Urothelium cell line (cell line): ENCODE measurements at regions not wholly inside any gene's neighbourhood (a gene's known extent, or its start where the extent isn't known, plus 50 kb on each side); places are given as distances from the start of the nearest gene placed in this dataset.
"Not testable (repeated sequence)": the region's sequence is repeated elsewhere in the genome, so short reads cannot be mapped to it uniquely, and the experiment has no call there.

Experiments
- DNase-seq: peaks from one replicate; pipeline ENCODE4 v3.0.0; 2011; ENCODE audit warnings: low spot score, mixed read lengths
- FAIRE-seq: peaks from 2 replicates; lab custom pipeline; 2011; peaks lifted over from hg19 to GRCh38; lab: Jason Lieb, UNC

DNA sequence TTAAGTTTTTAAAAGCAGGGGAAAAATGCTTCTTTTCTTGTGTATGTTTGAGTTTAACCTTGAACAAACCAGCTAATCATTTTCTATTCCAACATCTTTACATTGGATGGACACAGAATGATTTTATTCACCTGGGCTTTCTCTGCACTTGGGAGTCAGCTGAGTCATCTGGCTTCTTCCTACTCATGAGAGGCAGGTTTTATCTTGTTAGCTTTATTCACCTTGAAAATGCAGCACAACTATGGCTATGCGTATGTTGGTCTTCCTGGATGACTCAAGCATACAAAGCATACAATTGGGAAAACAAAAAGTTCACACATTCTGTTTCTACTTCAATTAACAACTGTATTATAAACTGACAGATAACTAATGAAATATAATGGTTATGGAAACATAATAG lies 737.7 kb downstream of the FRK start:
- FAIRE-seq (no peak), DNase-seq (no peak)

DNA sequence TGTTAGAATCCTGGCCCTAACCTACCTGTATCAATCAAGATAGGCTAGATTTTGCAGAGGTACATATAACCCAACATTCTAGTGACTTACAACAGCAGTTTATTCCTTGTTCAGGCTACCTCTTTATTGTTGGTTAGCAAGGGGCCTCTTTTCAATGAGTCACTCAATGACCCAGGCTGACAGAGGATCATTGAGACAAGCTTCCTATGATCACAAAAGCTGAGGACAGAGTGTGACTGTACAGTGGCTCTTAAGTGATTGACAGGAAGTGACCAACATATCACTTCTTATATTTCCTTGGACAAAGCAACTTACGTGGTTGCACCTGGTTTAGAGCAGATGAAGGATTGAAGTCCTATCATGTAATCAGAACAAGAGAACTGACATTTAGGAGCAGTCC lies 740.9 kb downstream of the FRK start:
- no peak for FAIRE-seq
- no peak for DNase-seq

DNA sequence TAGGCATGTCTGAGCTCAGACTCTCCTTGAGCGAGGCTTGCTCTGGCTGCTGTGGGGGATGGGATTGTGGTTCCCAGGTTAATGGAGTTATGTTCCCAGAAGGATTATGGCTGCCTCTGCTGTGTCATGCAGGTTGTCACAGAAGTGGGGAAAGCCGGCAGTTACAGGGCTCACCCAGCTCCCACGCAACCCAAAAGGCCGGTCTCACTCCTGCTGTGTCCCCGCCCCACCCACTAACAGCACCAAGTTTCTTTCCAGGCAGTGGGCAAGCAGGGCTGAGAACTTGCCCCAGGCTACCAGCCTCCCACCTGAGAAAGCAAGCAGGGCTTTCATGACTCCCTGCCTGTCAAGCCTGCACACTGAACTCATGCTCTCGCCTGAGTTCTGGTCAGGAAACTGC lies 750.5 kb downstream of the FRK start:
- FAIRE-seq: no peak

DNA sequence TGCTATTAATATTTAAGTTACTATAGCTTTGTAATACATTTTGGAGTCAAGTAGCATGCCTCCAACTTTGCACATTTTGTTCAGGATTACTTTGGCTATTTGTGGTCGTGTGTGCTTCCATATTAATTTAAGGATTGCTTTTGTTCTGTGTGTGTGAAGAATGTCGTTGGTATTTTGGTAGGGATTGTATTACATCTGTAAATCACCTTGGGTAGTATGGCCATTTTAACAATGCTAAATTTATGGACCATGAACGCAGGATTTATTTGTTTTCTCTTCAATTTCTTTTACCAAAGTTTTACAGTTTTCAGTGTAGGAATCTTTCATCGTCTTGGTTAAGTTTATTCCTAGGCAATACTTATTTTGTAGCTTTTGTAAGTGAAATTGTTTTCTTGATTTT lies 758.0 kb downstream of the FRK start:
- FAIRE-seq (no peak), DNase-seq (no peak)

More for the DNA sequence above, 750.5 kb downstream of the FRK start:
- no peak for DNase-seq

DNA sequence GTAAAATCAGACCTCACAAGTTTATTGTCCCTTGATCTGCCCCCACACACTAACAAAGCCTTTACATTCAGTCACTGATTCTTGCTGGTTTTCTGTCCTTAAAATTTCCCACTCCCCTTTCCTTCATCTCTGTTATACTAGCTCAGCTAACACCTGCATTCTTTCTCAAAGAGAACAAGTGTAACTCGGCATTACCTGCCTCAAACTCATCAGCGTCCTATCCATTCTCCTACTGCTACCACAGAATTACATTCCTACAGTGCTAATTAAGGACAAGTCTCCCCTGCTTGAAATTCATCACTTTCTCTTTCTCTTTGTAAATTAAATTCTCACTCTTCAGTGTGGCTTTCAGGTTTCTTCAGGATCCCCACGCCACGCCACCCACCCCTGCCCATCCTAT lies 773.2 kb downstream of the FRK start:
- no peak for FAIRE-seq

DNA sequence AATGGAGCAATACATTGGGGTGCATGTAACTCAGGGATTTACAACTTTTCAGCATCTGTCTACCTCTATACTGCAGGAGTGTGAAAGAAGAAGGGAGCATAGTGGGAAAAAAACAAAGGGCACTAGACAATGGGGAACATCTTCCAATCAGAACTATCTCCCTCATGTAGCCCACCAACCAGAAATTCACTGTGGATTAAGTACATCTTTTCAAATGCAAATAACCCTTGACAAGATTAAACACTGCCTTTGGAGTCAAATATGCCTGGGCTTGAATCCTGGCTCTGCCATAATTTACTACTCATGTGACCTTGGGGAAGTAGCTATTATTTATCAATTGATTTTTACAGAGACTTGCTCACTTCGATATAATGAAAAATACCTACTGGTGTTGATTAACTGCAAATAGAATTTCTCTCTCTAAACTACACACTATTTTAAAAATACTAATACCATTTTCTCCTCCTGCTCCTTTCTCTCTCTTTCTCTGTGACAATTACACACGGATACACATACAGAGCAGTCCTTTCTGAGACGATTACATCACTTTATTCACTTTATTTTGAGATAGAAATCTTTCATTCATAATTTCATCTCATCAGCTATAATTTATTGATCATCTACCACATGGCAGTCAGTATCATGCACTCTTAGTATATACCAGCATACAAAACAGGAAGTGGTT lies 783.7 kb downstream of the FRK start:
- no peak for DNase-seq
- FAIRE-seq: no peak

More for the DNA sequence above, 773.2 kb downstream of the FRK start:
- DNase-seq: no peak

DNA sequence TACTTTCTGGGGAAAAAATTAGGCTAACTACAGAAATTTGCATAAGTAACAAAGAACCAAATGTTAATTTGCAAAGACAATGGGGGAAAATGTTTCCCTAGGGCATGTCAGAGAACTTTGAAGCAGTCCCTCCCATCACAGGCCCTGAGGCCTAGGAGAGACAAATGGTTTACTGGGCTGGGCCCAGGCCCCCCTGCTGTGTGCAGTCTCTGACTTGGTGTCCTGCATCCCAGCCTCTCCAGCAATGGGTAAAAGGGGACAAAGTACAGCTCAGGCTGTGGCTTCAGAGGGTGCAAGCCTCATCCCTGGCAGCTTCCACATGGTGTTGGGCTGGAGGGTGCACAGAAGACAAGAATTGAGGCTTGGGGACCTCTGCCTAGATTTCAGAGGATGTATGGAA lies 788.4 kb downstream of the FRK start:
- FAIRE-seq (no peak), DNase-seq (no peak)

DNA sequence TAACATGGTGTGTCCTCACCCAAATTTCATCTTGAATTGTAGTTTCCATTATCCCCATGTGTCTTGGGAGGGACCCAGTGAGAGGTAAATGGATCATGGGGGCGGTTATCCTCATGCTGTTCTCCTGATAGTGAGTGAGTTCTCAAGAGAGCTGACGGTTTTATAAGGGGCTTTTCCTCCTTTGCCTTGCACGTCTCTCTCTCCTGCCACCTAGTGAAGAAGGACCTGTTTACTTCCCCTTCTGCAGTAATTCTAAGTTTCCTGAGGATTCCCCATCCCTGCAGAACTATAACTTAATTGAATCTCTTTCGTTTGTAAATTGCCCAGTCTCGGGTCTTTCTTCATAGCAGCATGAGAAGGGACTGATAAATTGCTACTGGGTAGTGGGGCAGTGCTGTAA lies 789.3 kb downstream of the FRK start:
- FAIRE-seq: no peak
- no peak for DNase-seq

DNA sequence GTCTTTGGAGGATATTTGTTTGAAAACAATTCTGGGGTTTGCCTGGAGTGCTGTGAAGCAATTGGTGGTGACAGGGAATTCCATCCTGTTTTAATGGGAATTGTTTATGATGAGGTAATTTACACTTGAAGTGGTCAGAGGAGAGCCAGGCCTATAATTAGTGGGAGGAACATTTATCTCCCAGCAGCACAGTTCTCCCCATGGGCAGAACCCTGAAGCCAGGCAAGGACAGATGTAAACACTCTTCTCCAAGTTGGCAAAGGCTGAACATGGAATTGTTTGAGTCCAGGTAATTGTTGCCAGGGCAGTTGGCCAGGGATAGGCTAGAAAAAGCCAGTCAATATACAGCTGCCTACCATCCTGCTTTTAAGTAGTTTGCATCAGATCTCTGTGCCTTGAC lies 789.7 kb downstream of the FRK start:
- DNase-seq (no peak), FAIRE-seq (no peak)

DNA sequence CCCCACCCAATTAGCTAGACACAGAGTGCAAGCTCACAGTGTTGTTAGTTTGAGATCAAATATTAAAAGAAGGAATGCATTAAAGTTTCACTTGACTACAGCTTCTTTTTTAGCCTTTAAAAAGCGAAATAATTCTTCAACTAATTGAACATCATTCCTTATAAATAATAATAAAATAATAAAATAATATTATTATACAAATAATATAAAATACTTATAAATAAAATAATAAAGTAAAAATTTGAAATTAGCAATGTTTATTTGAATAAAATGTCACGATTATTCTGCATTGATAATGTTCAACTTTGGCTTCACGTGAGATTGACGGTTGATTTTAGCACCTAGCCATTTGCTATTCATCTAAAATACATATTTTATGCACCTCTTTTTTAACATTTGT lies 819.3 kb downstream of the FRK start:
- FAIRE-seq (no peak), DNase-seq (no peak)

DNA sequence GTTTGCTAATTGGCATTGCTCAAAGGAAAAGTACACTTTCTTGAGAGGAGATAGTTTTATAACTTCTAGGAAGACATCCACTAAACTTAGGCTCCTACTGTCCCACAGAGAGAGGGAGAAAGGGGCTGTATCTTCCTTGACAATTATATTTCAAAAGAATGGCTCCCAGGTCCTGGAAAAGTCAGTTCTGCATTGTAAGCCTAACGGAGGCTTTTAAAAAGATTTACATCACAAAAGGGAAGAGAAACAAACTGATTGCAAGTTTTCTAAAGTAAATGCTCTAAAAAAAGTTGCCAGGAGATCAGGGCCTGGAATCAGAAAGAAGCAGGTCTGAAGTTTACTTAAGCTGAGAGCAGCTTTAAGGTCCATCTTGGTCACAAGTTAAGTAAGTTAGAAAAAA lies 839.5 kb downstream of the FRK start:
- no peak for FAIRE-seq
- no peak for DNase-seq

DNA sequence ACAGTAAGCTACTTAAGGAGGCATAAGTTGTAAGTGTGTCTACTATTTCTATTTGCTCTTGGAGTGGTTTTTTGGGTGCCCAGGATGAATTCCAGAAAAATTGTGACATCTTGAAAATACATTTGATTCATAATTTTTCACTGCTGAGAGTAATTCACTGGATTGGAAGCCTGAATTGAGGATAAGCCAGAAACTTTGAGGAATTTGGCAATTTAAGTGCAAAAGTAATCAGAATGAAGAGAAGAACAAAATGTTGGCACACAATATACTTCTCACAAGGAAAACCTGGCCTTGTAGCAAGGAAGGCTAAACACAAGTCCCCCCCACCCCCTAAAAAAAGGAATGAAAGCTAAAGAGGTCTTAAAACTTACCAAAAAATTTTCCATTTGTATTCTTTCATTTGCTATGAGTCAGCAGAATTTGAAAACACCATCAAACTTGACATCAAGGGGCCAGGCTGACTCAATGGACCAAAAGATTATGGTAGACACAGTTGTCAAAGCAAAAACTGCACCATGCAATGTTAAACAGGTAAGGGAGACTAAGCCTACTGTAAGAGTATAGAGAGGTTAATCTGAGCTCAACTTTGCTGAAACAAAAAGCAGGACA lies 840.0 kb downstream of the FRK start:
- no peak for DNase-seq
- no peak for FAIRE-seq

DNA sequence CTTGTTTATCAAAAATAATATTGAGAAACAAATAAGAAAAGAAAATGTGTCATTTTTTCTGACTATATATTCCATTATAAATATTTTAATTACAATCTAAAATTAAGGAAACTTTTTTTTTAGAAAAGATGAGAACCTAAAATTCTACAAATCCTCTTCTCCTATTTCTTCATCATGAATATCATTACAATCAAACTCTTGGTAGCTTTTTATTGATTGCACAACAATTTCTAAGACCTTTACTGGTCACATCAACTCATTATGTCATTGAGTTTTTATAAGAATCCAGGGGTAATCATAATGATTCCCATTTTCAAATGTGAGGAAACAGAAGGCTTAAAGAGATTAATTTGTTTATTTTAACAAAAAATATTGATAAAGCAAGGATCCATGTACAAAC lies 841.0 kb downstream of the FRK start:
- no peak for DNase-seq
- no peak for FAIRE-seq

DNA sequence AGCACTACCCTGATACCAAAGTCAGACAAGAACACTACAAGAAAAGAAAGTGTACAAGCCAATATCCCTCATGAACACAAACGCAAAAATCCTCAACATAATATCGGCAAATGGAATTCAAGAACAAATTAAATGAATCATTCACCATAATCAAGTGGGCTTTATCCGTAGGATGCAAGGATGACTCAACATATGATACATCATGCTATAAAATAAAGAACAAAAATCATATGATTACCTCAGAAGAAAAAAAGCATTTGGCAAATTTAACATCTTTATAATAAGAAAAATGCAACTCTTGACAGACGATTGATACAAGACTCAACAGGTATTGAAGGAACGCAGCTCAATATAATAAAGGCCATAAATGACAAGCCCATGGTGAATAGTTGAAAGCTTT lies 843.9 kb downstream of the FRK start:
- DNase-seq: no peak
- FAIRE-seq: no peak

DNA sequence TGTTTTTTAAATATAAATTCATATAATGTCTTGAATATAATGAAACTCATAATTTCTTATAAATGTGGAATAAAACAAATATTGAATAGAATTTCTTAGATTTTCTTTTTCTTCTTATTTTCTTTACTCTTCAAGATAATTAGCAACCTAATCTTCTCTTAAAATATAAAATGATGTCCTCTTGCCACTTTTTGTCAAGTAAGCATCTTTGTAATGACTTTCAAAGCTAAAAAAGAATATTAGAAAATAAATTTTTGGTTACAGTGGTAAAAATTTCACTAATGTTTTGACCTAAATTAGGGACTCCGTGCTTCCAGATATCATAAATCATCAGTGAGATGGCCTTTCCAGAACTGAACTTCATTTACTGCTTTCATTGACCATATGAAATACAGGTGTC lies 846.4 kb downstream of the FRK start:
- no peak for FAIRE-seq
- DNase-seq: no peak

DNA sequence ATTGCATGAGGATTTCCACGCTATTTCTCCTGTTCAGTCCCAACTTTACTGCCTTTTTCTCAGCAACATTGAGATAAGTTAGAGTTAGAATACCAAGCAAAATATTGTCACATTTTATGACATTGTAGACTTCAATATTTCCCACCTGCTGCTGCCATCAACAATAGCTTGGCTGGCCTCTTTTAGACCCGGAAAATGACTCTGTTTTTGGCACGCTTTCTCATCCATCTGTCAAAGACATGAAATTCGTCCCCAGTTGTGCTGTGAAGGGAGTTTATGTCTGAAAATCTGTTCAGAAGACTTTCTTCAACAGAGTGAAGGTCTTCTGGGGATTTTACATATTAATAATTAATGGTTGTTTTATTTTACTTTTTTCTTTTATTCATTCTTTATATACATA lies 857.3 kb downstream of the FRK start:
- no peak for DNase-seq
- no peak for FAIRE-seq

DNA sequence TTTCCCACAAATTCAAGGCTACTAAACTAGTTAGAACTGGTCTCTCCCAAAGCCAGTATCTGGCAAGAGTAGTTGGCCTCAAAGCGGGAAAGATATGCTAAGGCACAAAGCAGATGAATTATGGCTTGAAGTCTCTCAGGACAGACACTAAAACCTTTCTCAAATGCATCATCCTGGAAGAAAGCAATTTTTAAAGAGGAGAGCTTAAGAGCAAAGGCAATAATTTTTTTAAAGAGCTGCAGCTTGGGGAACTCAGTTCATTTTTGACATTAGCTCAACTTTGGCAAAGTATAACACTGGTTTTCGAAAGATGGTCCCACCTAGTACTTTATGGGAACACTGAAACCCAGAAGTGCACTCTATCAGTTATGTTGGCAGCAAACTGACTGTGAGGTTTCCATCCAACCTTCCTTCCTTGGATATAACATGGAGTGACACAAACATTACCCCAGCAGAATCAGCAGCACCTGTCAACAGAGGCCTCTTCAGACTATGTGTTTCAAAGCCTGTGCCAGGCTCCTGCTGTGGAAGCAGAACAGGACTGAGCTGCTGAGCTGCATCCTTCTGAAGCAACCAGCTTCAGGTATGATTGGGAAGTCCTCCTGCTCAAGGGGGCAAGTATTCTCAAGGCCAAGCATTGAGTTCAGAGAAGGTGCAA lies 852.3 kb upstream of the HS3ST5 start:
- no peak for FAIRE-seq

DNA sequence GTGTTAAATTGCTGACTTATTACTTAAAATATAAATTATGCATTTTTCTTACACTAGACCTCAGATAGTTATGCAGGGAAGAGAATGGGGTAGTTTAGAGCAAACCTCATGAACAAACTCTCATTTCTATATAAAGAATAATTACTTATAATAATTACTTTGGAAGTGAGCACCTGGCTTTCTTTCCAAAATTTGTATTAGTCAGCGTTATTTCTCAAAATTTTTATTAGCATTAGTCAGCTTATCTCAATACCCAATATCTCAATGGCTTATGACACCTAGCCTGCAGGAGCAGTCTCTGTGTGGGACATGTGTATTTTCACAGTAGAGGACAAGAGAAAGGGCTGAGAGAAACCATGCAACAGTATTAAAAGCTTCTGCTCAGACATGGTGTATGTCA lies 849.2 kb upstream of the HS3ST5 start:
- no peak for FAIRE-seq
- DNase-seq: no peak

More for the DNA sequence above, 852.3 kb upstream of the HS3ST5 start:
- no peak for DNase-seq

DNA sequence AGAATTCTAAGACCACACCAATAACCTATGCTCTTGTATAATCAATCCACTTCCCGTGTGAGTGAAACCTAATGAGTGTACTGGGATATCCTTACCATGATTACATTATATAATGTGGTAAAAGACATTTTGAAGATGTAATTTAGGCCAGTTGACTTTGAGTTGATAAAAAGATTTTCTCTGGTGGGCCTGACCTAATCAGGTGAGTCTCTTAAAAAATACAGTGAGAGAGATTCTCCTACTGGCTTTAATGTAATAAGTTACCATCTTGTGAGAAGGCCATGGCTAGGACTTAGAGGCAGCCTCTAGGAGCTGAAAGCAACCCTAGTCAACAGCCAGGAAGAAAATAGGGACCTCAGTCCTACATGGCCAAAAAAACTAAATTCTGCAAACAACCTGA lies 847.7 kb upstream of the HS3ST5 start:
- no peak for FAIRE-seq

DNA sequence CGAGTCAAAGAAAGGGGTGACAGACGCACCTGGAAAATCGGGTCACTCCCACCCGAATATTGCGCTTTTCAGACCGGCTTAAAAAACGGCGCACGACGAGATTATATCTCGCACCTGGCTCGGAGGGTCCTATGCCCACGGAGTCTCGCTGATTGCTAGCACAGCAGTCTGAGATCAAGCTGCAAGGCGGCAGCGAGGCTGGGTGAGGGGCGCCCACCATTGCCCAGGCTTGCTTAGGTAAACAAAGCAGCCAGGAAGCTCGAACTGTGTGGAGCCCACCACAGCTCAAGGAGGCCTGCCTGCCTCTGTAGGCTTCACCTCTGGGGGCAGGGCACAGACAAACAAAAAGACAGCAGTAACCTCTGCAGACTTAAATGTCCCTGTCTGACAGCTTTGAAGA lies 832.6 kb upstream of the HS3ST5 start:
- not testable (repeated sequence) for FAIRE-seq, DNase-seq

More for the DNA sequence above, 847.7 kb upstream of the HS3ST5 start:
- DNase-seq: no peak

DNA sequence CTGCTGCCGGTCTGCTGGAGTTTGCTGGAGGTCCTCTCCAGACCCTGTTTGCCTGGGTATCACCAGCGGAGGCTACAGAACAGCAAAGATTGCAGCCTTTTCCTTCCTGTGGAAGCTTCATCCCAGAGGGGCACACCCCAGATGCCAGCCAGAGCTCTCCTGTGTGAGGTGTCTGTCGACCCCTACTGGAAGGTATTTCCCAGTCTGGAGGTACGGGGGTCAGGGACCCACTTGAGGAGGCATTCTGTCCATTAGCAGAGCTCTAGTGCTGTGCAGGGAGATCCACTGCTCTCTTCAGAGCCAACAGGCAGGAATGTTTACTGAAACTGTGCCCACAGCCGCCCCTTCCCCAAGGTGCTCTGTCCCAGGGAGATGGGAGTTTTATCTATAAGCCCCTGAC lies 823.1 kb upstream of the HS3ST5 start:
- FAIRE-seq, DNase-seq: not testable (repeated sequence)

DNA sequence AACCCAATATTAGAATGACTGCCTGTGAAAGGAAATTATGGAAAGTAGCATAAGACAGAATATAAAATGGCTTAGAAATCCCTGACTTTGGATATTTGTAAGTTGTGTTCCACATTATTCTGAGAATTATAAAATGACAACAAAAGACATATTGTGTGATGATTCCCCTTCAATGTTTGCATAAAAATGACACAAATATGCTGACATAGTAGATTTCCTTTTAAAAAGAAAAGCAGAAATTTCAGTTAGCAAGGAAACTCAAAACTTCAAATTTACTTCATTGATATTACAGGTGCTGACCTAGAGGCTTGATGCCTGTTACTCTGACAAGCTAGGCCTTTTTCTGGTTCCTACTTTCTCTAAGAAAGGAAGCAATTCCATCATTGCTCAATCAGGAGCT lies 816.9 kb upstream of the HS3ST5 start:
- FAIRE-seq (no peak), DNase-seq (no peak)
